AG09309 (cell line): ENCODE measurements at regions not wholly inside any gene's neighbourhood (a gene's known extent, or its start where the extent isn't known, plus 50 kb on each side); places are given as distances from the start of the nearest gene placed in this dataset.

ENCODE experiments used
- DNase-seq: peaks from one replicate; pipeline ENCODE4 v3.0.0-alpha.2; 2010; ENCODE audit warnings: low read depth
- H3K4me3 ChIP-seq: 2 replicates; pipeline ENCODE4 v1.5.1; 2011; ENCODE audit warnings: mild to moderate bottlenecking, low read depth, low read length, moderate library complexity; ENCODE audit not compliant: control insufficient read depth
- CTCF ChIP-seq: IDR thresholded peaks from 2 replicates; pipeline ENCODE4 v1.5.1; 2011; ENCODE audit warnings: mild to moderate bottlenecking, low read depth, low read length, inconsistent platforms; ENCODE audit not compliant: insufficient read depth, control insufficient read depth; ENCODE audit errors: missing control alignments

GRCh38 chr11:80958361-80958760 lies 1517.5 kb upstream of the TENM4 start:
- no peak for TF ChIP-seq CTCF
- DNase-seq, result no peak
- no peak overlapping the region for H3K4me3 ChIP-seq

DNA sequence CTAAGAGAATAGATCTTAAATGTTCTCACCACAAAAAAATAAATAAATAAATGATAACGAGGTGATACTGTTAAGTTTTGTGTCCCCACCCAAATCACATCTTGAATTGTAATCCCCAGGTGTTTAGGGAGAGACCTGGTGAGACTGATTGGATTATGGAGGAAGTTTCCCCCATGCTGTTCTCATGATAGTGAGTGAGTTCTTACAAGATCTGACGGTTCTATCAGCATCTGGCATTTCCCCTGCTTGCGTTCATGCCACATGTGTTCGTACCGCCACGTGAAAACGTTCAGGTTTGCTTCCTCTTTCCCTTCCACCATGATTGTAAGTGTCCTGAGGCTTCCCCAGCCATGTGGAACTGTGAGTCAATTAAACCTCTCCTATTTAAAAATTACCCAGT lies 1514.8 kb upstream of the TENM4 start:
- no peak overlapping the region for H3K4me3 ChIP-seq
- no peak for TF ChIP-seq CTCF
- DNase-seq, result no peak

DNA sequence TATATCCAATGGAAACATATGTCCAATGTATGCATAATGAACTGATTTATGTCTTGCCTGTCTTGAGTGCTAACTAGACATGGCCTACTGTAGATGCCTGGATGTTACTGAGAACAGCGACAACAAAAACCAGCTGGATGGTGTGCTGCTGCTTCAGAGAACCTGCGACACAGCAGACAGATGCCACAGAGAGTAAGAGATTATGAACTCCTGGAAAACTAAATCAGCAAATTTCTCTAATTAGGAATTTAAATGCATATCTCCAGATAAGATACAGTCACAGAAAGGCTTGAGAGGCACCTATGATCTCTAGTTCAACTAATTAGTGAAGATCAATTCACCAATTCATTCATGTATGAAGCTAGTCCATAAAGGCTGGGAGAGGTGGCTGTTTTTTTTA lies 1508.0 kb upstream of the TENM4 start:
- no peak for DNase-seq
- no peak overlapping the region for H3K4me3 ChIP-seq
- no peak for TF ChIP-seq CTCF

DNA sequence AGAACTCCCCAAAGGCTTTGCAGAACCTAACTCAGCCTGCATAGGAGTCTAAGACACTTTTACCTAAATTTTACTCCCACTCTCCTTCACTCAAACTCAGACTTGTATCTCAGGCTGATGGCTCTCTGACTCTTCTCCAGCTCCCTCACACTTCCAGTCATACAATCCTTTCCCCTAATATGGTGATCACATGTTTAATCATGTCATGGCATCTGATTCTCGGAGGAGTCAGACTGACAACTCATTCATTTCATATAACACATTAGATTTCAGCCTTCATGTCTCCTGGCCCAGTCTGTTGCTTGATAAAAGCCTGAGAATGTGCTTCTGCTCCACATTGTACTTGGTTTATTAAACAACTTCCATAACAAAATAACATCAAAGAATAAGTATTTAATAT lies 1503.9 kb upstream of the TENM4 start:
- DNase-seq, result no peak
- TF ChIP-seq CTCF, result no peak
- H3K4me3 ChIP-seq, result no peak overlapping the region

GRCh38 chr11:80943226-80943625 lies 1502.4 kb upstream of the TENM4 start:
- no peak overlapping the region for H3K4me3 ChIP-seq
- no peak for TF ChIP-seq CTCF
- DNase-seq, result no peak

DNA sequence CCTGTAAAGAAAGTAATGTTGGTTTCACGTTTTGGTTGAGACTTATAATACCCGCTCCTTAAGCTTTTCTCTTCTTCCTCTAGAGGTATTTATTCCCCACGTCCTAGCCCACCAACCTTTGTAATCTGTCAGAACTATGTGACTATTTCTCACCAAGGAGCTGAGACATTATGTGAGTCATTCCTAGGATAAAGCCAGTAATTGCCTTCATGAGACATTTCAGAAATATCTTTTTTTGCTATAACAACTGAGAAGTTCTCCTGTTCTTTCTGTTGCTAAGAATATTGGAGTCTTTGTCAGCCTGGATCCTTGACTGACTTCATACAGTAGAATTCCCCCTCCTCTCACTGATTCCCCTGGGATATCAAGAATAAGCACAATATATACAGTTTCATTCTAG lies 1497.0 kb upstream of the TENM4 start:
- H3K4me3 ChIP-seq, result no peak overlapping the region
- no peak for TF ChIP-seq CTCF
- DNase-seq, result no peak

DNA sequence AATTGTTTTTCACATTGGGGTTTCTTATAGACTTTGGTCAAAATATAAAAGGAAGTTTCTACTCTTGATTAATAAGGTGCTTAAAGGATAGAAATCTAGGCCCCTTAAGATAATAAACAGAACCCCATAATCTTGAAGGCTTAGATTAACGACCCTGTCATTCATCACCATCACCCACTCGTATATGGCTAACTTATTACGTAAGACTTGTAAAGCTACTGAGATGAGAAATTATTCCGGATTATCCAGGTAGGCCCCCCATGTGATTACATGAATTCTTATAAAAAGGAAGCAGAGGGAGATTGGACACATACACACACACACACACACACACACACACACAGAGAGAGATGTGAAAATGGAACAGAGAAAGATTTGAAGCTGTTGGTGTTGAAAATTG lies 1489.2 kb upstream of the TENM4 start:
- DNase-seq, result no peak
- TF ChIP-seq CTCF, result no peak
- no peak overlapping the region for H3K4me3 ChIP-seq
